Karpas-422 (cell line): ENCODE measurements at regions not wholly inside any gene's neighbourhood (a gene's known extent, or its start where the extent isn't known, plus 50 kb on each side); places are given as distances from the start of the nearest gene placed in this dataset.
"Not testable (repeated sequence)": the region's sequence is repeated elsewhere in the genome, so short reads cannot be mapped to it uniquely, and the experiment has no call there.

Experiments used
- DNase-seq: peaks from one replicate; pipeline ENCODE4 v3.0.0-alpha.2; 2015
- H2AFZ ChIP-seq: fragments of 200-600 bp; sonication (generic); 2 replicates; pipeline ENCODE4 v1.6.1; 2014; ENCODE audit warnings: antibody characterized with exemption, low read length, mixed read lengths
- H3K27ac ChIP-seq: fragments of 200-600 bp; sonication (generic); 2 replicates; pipeline ENCODE4 v1.5.1; 2014; ENCODE audit warnings: mild to moderate bottlenecking, low read length, moderate library complexity
- H3K27me3 ChIP-seq: fragments of 200-600 bp; sonication (generic); 2 replicates; pipeline ENCODE4 v1.6.1; 2014; ENCODE audit warnings: low read length, mixed read lengths
- H3K36me3 ChIP-seq: fragments of 200-600 bp; sonication (generic); 2 replicates; pipeline ENCODE4 v1.6.1; 2014; ENCODE audit warnings: low read length, mixed read lengths; ENCODE audit not compliant: insufficient read depth
- H3K4me1 ChIP-seq: fragments of 200-600 bp; sonication (generic); 2 replicates; pipeline ENCODE4 v1.6.1; 2014; ENCODE audit warnings: mild to moderate bottlenecking, low read length, mixed read lengths
- H3K4me2 ChIP-seq: fragments of 200-600 bp; sonication (generic); 2 replicates; pipeline ENCODE4 v1.6.1; 2014; ENCODE audit warnings: low read length, low read depth, mild to moderate bottlenecking; ENCODE audit not compliant: poor library complexity, severe bottlenecking
- H3K4me3 ChIP-seq: fragments of 200-600 bp; sonication (generic); 2 replicates; pipeline ENCODE4 v1.5.1; 2014; ENCODE audit warnings: mild to moderate bottlenecking, antibody characterized with exemption, low read length, mixed read lengths
- H3K79me2 ChIP-seq: fragments of 200-600 bp; sonication (generic); 2 replicates; pipeline ENCODE4 v1.6.1; 2014; ENCODE audit warnings: mild to moderate bottlenecking, low read length, mixed read lengths
- H3K9ac ChIP-seq: fragments of 200-600 bp; sonication (generic); 2 replicates; pipeline ENCODE4 v1.6.0; 2014; ENCODE audit warnings: low read length
- H3K9me2 ChIP-seq: fragments of 200-600 bp; sonication (generic), shearing (Covaris generic); replicated peaks from 2 replicates; pipeline ENCODE4 v1.6.0; 2014; ENCODE audit warnings: mild to moderate bottlenecking, low read length, moderate library complexity; ENCODE audit not compliant: insufficient read depth
- H3K9me3 ChIP-seq: fragments of 300-700, 200-600 bp; sonication (generic); 2 replicates; pipeline ENCODE4 v1.6.1; 2014; ENCODE audit warnings: low read length, mixed read lengths
- H4K20me1 ChIP-seq: fragments of 200-600 bp; sonication (generic); 2 replicates; pipeline ENCODE4 v1.6.1; 2014; ENCODE audit warnings: mild to moderate bottlenecking, antibody characterized with exemption, low read length, low read depth; ENCODE audit not compliant: insufficient read depth

DNA sequence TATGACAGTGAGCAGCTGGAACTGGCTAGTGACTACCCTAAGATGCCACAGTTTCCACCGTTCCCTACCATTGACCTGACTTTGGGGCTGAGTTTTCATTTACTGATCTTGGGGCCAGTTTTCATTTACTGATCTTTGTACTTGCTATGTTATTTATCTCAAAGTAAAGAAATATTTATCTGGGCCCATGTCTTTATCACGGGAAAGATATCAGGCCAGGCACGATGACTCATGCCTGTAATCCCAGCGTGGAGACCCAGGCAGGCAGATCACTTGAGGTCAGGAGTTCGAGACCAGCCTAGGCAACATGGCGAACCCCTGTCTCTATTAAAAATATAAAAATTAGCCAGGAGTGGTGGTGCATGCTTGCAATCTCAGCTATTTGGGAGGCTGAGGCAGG, 83.5 kb downstream of the EOMES start:
- H3K27ac ChIP-seq, result no peak overlapping the region

DNA sequence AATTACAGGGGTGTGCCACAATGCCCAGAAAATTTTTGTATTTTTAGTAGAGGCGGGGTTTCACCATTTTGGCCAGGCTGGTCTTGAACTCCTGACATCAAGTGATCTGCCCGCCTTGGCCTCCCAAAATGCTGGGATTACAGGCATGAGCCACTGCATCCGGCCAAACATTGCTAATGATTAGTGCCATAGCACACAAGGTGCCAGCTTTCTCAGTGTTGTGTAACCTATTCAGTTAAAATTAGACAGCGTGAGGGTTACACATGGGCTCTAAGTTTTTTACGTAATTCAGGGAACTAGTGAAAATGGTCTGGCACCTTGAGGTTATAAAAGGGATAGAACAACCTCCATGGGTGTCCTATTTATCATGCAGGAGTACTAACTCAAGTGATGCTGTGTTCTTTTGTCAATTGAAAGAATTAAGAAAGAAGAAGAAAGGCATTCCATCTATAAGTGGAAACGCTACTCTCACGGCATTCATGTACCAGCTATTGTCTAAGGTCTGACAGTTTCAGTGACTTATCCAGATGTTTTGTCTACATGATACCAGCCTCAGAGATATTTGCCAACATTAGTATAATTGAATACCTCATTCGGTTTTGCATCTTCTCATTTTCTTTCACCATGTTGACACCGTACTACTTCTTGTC, 84.7 kb downstream of the EOMES start:
- Histone ChIP-seq H3K4me1 (peaks cover 4% of the 10 kb centered on the region), H3K9ac (no peak overlapping the region), H3K4me3 (no peak overlapping the region), H3K9me2 (no peaks in the 10 kb centered on the region), H3K9me3 (no peaks in the 10 kb centered on the region), H3K4me2 (no peak overlapping the region), H3K27me3 (no peaks in the 10 kb centered on the region), H2AFZ (no peak overlapping the region), H4K20me1 (no peaks in the 10 kb centered on the region), H3K36me3 (no peaks in the 10 kb centered on the region), H3K79me2 (no peaks in the 10 kb centered on the region), H3K27ac (no peak overlapping the region)
- no peak for DNase-seq

More for the DNA sequence above, 83.5 kb downstream of the EOMES start:
- H3K9ac ChIP-seq, result no peak overlapping the region
- H3K79me2 ChIP-seq, result no peaks in the 10 kb centered on the region
- DNase-seq, result no peak
- H3K4me2 ChIP-seq, result no peak overlapping the region
- no peaks in the 10 kb centered on the region for H3K27me3 ChIP-seq
- no peaks in the 10 kb centered on the region for H3K9me3 ChIP-seq
- H3K9me2 ChIP-seq, result no peaks in the 10 kb centered on the region
- H3K4me3 ChIP-seq, result no peak overlapping the region
- no peaks in the 10 kb centered on the region for H4K20me1 ChIP-seq
- H3K36me3 ChIP-seq, result no peaks in the 10 kb centered on the region
- H3K4me1 ChIP-seq, result no peaks in the 10 kb centered on the region
- H2AFZ ChIP-seq, result no peak overlapping the region

DNA sequence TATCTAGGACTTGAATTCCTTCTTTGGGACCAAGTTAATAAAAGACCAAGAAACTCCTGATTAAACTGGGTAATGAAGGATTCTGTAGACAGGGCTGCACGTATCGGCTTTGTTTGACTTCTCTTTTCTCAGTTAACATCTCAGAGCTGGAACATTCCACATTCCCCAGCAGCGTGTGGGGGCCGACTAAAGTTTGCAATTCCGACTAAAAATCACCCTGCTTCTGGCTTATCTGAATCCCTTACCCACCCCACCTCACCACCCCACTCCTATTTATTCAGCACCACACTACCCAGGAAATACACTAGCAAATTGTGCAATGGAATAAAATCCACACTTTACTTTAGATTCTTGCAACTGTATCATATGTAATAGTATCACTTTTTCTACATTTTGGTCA, 87.1 kb downstream of the EOMES start:
- not testable (repeated sequence) for DNase-seq, H3K9me3 ChIP-seq, H3K4me2 ChIP-seq, H3K79me2 ChIP-seq, H3K4me1 ChIP-seq, H3K27ac ChIP-seq, H3K9ac ChIP-seq, H3K9me2 ChIP-seq, H2AFZ ChIP-seq, H3K36me3 ChIP-seq, H3K27me3 ChIP-seq, H3K4me3 ChIP-seq, H4K20me1 ChIP-seq

DNA sequence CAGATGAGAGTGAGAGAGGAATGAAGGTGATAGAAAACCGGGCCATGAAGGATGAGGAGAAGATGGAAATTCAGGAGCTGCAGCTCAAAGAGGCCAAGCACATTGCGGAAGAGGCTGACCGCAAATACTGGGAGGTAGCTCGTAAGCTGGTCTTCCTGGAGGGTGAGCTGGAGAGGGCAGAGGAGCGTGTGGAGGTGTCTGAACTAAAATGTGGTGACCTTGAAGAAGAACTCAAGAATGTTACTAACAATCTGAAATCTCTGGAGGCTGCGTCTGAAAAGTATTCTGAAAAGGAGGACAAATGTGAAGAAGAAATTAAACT, 88.9 kb downstream of the EOMES start:
- DNase-seq, result no peak
- Histone ChIP-seq H3K4me2 (peak overlapping the region; percentile 53), H3K36me3 (no peaks in the 10 kb centered on the region), H3K4me3 (peak overlapping the region; percentile 56; the same call in 1 of the 2 replicates), H3K9me2 (no peaks in the 10 kb centered on the region), H3K4me1 (peaks cover 4% of the 10 kb centered on the region), H2AFZ (peak overlapping the region; percentile 87), H3K9me3 (no peaks in the 10 kb centered on the region), H3K27ac (no peak overlapping the region), H4K20me1 (no peaks in the 10 kb centered on the region), H3K79me2 (no peaks in the 10 kb centered on the region), H3K9ac (peak overlapping the region; percentile 58), H3K27me3 (no peaks in the 10 kb centered on the region)

DNA sequence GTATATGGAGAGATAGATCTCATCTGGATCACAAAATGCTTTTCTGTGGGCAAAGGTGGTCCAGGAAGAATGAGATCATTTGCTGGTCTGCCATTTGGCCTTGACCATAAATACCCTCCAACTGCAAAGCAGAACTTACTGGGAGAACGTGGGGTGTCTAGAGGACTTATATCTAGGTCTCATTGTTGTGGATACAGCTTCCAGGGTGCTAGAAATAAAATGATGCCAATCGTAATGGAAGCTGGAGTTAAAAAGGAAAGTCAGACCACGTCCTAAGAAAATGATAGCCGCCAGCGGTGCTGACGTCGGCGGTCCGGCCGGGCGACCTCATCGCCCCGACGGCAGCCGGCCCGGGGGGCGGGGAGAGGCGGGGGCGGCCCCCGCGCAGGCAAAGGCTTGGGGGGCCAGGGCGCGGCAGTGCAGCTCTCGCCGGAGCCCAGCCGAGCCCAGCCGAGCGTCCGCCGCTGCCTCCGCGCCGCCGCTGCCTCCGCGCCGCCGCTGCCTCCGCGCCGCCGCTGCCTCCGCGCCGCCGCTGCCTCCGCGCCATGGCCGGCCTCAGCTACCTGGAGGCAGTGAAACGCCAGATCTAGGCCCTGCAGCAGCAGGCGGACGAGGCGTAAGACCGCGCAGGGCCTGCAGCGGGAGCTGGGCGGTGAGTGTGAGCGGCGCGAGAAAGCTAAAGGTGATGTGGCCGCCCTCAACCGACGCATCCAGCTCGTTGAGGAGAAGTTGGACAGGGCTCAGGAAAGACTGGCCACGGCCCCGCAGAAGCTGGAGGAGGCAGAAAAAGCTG, 89.5 kb downstream of the EOMES start:
- H3K9me2 ChIP-seq, result no peaks in the 10 kb centered on the region
- peak overlapping the region; percentile 87 for H2AFZ ChIP-seq
- peaks cover 4% of the 10 kb centered on the region for H3K4me1 ChIP-seq
- H3K4me2 ChIP-seq, result peak overlapping the region; percentile 53
- no peaks in the 10 kb centered on the region for H3K79me2 ChIP-seq
- no peak overlapping the region for H3K27ac ChIP-seq
- H3K9me3 ChIP-seq, result no peaks in the 10 kb centered on the region
- DNase-seq, result peak; percentile 58
- peak overlapping the region; percentile 58 for H3K9ac ChIP-seq
- no peaks in the 10 kb centered on the region for H3K27me3 ChIP-seq
- peak overlapping the region; percentile 56; the same call in 1 of the 2 replicates for H3K4me3 ChIP-seq
- H4K20me1 ChIP-seq, result no peaks in the 10 kb centered on the region
- no peaks in the 10 kb centered on the region for H3K36me3 ChIP-seq

DNA sequence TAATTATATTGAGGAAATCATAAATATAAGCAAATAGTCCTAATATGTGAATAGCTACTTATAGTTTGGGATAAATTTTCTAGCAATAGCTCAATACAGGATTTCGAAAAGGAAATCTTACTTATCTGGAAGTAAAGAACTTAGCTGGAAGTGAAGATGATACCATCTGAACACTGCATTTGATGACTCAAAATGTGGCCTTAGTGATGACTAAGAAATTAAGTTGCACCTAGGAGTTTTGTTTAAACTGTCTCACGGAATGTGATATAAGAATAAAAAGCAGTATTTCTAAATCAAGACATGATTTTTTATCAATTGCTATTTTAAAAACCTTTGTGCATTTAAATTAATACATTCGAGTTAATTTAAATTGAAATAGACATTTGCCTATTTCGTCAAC, 91.2 kb downstream of the EOMES start:
- H3K9me3 ChIP-seq, result no peaks in the 10 kb centered on the region
- no peaks in the 10 kb centered on the region for H4K20me1 ChIP-seq
- no peaks in the 10 kb centered on the region for H3K9me2 ChIP-seq
- peaks cover 4% of the 10 kb centered on the region for H3K4me1 ChIP-seq
- H3K9ac ChIP-seq, result no peak overlapping the region
- no peak overlapping the region for H3K27ac ChIP-seq
- H3K36me3 ChIP-seq, result no peaks in the 10 kb centered on the region
- no peak overlapping the region for H2AFZ ChIP-seq
- H3K4me2 ChIP-seq, result no peak overlapping the region
- no peaks in the 10 kb centered on the region for H3K27me3 ChIP-seq
- H3K4me3 ChIP-seq, result no peak overlapping the region
- no peaks in the 10 kb centered on the region for H3K79me2 ChIP-seq
- DNase-seq, result no peak

DNA sequence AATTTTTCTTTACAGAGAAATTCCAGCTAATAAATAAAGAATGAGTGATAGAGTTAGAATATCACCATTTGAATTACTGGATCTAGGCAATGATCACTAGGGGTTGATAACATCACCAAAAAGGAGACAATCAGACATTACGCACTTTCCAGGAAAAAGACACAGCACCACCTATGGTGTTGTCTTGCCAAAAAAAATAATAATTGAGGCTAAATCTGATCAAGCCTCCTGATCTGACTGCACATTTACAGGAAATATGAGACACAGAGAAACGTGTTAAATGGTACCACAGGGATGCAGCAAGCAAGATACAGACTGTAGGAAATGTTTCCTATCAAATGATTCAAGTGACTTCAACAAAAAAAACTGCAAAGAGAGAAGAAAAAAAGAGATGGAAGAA, 92.8 kb downstream of the EOMES start:
- Histone ChIP-seq H3K9ac (no peak overlapping the region), H3K4me1 (peaks cover 4% of the 10 kb centered on the region), H3K79me2 (no peaks in the 10 kb centered on the region), H3K9me3 (no peaks in the 10 kb centered on the region), H3K4me3 (no peak overlapping the region), H3K36me3 (no peaks in the 10 kb centered on the region), H4K20me1 (no peaks in the 10 kb centered on the region), H3K27me3 (no peaks in the 10 kb centered on the region), H2AFZ (no peak overlapping the region), H3K9me2 (no peaks in the 10 kb centered on the region), H3K4me2 (no peak overlapping the region), H3K27ac (no peak overlapping the region)
- no peak for DNase-seq

DNA sequence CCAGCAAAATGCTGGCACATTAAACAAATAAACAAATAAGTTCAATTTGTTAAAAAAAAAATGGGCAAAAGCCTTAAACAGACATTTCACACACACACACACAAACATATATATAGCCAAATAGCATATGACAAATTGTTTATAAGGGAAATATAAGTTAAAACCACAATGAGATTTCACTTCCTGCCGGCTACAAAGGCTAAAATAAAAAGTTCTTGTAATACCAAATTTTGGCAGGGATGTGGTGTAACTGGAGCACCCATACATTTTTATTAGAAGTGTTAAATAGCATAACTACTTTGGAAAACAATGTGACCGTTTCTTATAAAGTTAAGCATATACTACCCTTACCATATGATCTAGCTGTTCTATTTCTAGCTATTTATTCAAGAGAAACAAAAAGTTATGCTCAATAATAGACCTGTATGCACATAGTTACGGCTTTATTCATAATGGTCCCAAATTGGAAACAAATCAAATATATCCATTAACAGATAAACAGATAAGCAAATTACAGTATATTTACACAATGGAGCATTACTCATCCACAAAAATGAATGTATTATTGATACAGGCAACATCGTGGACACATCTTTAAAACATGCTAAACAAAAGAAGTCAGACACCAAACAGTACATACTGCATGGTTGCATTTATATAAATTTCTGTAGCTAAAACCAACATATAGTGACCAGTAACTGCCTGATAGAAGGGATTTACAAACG, 93.9 kb downstream of the EOMES start:
- Histone ChIP-seq H3K9me2 (no peaks in the 10 kb centered on the region), H3K4me3 (no peak overlapping the region), H3K9me3 (no peaks in the 10 kb centered on the region), H3K9ac (no peak overlapping the region), H2AFZ (no peak overlapping the region), H3K4me2 (no peak overlapping the region), H3K36me3 (no peaks in the 10 kb centered on the region), H3K27me3 (no peaks in the 10 kb centered on the region), H4K20me1 (no peaks in the 10 kb centered on the region), H3K27ac (no peak overlapping the region), H3K79me2 (no peaks in the 10 kb centered on the region), H3K4me1 (peaks cover 3% of the 10 kb centered on the region)
- DNase-seq, result no peak
